IMR-90 (cell line): ENCODE measurements at regions not wholly inside any gene's neighbourhood (a gene's known extent, or its start where the extent isn't known, plus 50 kb on each side); places are given as distances from the start of the nearest gene placed in this dataset.

ENCODE experiments used
- ATAC-seq: fragments of 200-7000 bp; cut with Tn5 transposase; 2 replicates; pipeline ENCODE4 v1.9.1; 2020; ENCODE audit warnings: low read depth, mild to moderate bottlenecking, moderate library complexity
- BruUV-seq: library from RNA; stranded (reverse); fragments of 400-500 nt; replicated peaks from 2 replicates; lab custom pipeline; 2021; lab: Mats Ljungman, UMichigan
- CTCF ChIA-PET: fragments of 300-600 bp; formaldehyde crosslinking; extraction: SDS; loops from one replicate; lab custom pipeline; 2021; ENCODE audit warnings: antibody characterized with exemption; lab: Yijun Ruan, JAX
- POLR2A ChIA-PET: fragments of 300-600 bp; sonication (Branson Sonifier 250); formaldehyde crosslinking; loops from one replicate; lab custom pipeline; 2022; ENCODE audit warnings: antibody characterized with exemption; ENCODE audit not compliant: unreplicated experiment; lab: Charles Lee
- DNase-seq: peaks from one replicate; pipeline ENCODE4 v3.0.0; 2013
- H2AFZ ChIP-seq: replicated peaks from 2 replicates; pipeline ENCODE3; 2013; ENCODE audit warnings: low read length, mild to moderate bottlenecking; ENCODE audit not compliant: poor library complexity
- H2AK5ac ChIP-seq: 2 replicates; pipeline ENCODE4 v1.6.1; 2013; ENCODE audit warnings: low read depth, low read length, inconsistent platforms
- H2AK9ac ChIP-seq: replicated peaks from 2 replicates; pipeline ENCODE3; 2013; ENCODE audit warnings: mild to moderate bottlenecking, low read depth, low read length, moderate library complexity; ENCODE audit not compliant: poor library complexity
- H2BK120ac ChIP-seq: 2 replicates; pipeline ENCODE4 v1.6.1; 2013; ENCODE audit warnings: low read depth, low read length, inconsistent platforms
- H2BK15ac ChIP-seq: 3 replicates; pipeline ENCODE4 v1.6.1; 2013; ENCODE audit warnings: low read depth, low read length, inconsistent platforms
- H2BK20ac ChIP-seq: 2 replicates; pipeline ENCODE4 v1.6.1; 2013; ENCODE audit warnings: low read depth, mild to moderate bottlenecking, inconsistent platforms, low read length, moderate library complexity
- H2BK5ac ChIP-seq: 2 replicates; pipeline ENCODE4 v1.6.1; 2013; ENCODE audit warnings: mild to moderate bottlenecking, low read depth, low read length, inconsistent platforms; ENCODE audit not compliant: poor library complexity, severe bottlenecking
- H3K14ac ChIP-seq: replicated peaks from 2 replicates; pipeline ENCODE4 v1.6.1; 2013; ENCODE audit warnings: low read depth, low read length, inconsistent platforms
- H3K18ac ChIP-seq: 2 replicates; pipeline ENCODE4 v1.6.1; 2013; ENCODE audit warnings: low read depth, low read length, control low read depth
- H3K23ac ChIP-seq: 2 replicates; pipeline ENCODE4 v1.6.1; 2013; ENCODE audit warnings: low read depth, low read length, inconsistent platforms
- H3K27ac ChIP-seq: 2 replicates; pipeline ENCODE4 v1.5.1; 2013; ENCODE audit warnings: mild to moderate bottlenecking, control low read depth, low read length; ENCODE audit not compliant: insufficient read depth
- H3K27me3 ChIP-seq: 2 replicates; pipeline ENCODE4 v1.6.1; 2013; ENCODE audit warnings: low read length; ENCODE audit not compliant: control insufficient read depth, insufficient read depth
- H3K36me3 ChIP-seq: 2 replicates; pipeline ENCODE4 v1.6.1; 2013; ENCODE audit warnings: low read length, mixed read lengths; ENCODE audit not compliant: control insufficient read depth, insufficient read depth
- H3K4ac ChIP-seq: 2 replicates; pipeline ENCODE4 v1.6.1; 2013; ENCODE audit warnings: low read depth, low read length, inconsistent platforms
- H3K4me1 ChIP-seq: 2 replicates; pipeline ENCODE4 v1.6.1; 2013; ENCODE audit warnings: low read length, mixed read lengths; ENCODE audit not compliant: control insufficient read depth, insufficient read depth
- H3K4me2 ChIP-seq: 2 replicates; pipeline ENCODE4 v1.6.1; 2013; ENCODE audit warnings: low read depth, mild to moderate bottlenecking, control low read depth, low read length, moderate library complexity
- H3K4me3 ChIP-seq: 2 replicates; pipeline ENCODE4 v1.5.1; 2013; ENCODE audit warnings: low read depth, mild to moderate bottlenecking, control low read depth, low read length, moderate library complexity; ENCODE audit not compliant: insufficient read depth
- H3K56ac ChIP-seq: 2 replicates; pipeline ENCODE4 v1.6.1; 2013; ENCODE audit warnings: low read length, inconsistent platforms; ENCODE audit not compliant: insufficient read depth; ENCODE audit errors: extremely low read depth
- H3K79me1 ChIP-seq, 2 experiments: 2 replicates each; pipeline ENCODE4 v1.6.1; 2013; ENCODE audit warnings: low read length in 2 of 2, inconsistent platforms in 1 of 2, low read depth in 1 of 2
- H3K9ac ChIP-seq: 2 replicates; pipeline ENCODE4 v1.6.1; 2013; ENCODE audit warnings: low read depth, low read length, control low read depth
- H3K9me1 ChIP-seq: 2 replicates; pipeline ENCODE4 v1.6.1; 2013; ENCODE audit warnings: low read length, inconsistent platforms; ENCODE audit not compliant: insufficient read depth
- H3K9me3 ChIP-seq: 2 replicates; pipeline ENCODE4 v1.6.1; 2013; ENCODE audit warnings: low read length; ENCODE audit not compliant: control insufficient read depth, insufficient read depth
- H4K20me1 ChIP-seq: 2 replicates; pipeline ENCODE4 v1.6.1; 2013; ENCODE audit warnings: low read length, inconsistent platforms; ENCODE audit not compliant: insufficient read depth
- H4K5ac ChIP-seq: 2 replicates; pipeline ENCODE4 v1.6.1; 2013; ENCODE audit warnings: mild to moderate bottlenecking, low read depth, low read length, control low read depth
- H4K8ac ChIP-seq, 2 experiments: 2 replicates each; pipeline ENCODE4 v1.6.1; 2013; ENCODE audit warnings: low read depth in 2 of 2, low read length in 2 of 2, control low read depth in 1 of 2, inconsistent platforms in 1 of 2
- H4K91ac ChIP-seq: 2 replicates; pipeline ENCODE4 v1.6.1; 2013; ENCODE audit warnings: low read depth, low read length, inconsistent platforms; ENCODE audit not compliant: insufficient read depth
- CEBPB ChIP-seq: IDR thresholded peaks from 2 replicates; pipeline ENCODE4 v1.6.1; 2012; ENCODE audit warnings: low read depth, low read length, improper control_type of control experiment
- CTCF ChIP-seq: conservative IDR thresholded peaks from 2 replicates; pipeline ENCODE4 v1.5.1; 2012; ENCODE audit warnings: mild to moderate bottlenecking, low read depth, low read length, improper control_type of control experiment
- POLR2A ChIP-seq: IDR thresholded peaks from 2 replicates; pipeline ENCODE4 v1.6.1; 2012; ENCODE audit warnings: mild to moderate bottlenecking, low read depth, low read length
- RAD21 ChIP-seq: IDR thresholded peaks from 2 replicates; pipeline ENCODE4 v1.6.1; 2012; ENCODE audit warnings: low read length, improper control_type of control experiment
- WGBS, 2 experiments: methylation state at CpG; one replicate each; pipeline versions ENCODE4 v1.1.5 to v1.1.7; 2013; ENCODE audit warnings: missing lambda C conversion rate in 2 of 2; ENCODE audit not compliant: insufficient read length in 1 of 2; ENCODE audit errors: extremely low coverage in 2 of 2; 5-methylcytosine and 5-hydroxymethylcytosine counted together
- dilution Hi-C: fragments of 300-500 bp; cut with HindIII; formaldehyde crosslinking; loops from one replicate; pipeline ENCODE4 v1.14.3; 2018; ENCODE audit warnings: low sequenced_read_pairs; ENCODE audit not compliant: unreplicated experiment
- in situ Hi-C: fragments of 300-500 bp; cut with MboI; formaldehyde crosslinking; loops from 3 replicates; pipeline ENCODE4 v1.14.3; 2019; ENCODE audit warnings: low sequenced_read_pairs, inconsistent platforms, mixed read lengths
- intact Hi-C: fragments of 100-400 bp; cut with micrococcal nuclease; formaldehyde crosslinking; loops from 2 replicates; pipeline ENCODE4 v1.10.0; 2022

DNA sequence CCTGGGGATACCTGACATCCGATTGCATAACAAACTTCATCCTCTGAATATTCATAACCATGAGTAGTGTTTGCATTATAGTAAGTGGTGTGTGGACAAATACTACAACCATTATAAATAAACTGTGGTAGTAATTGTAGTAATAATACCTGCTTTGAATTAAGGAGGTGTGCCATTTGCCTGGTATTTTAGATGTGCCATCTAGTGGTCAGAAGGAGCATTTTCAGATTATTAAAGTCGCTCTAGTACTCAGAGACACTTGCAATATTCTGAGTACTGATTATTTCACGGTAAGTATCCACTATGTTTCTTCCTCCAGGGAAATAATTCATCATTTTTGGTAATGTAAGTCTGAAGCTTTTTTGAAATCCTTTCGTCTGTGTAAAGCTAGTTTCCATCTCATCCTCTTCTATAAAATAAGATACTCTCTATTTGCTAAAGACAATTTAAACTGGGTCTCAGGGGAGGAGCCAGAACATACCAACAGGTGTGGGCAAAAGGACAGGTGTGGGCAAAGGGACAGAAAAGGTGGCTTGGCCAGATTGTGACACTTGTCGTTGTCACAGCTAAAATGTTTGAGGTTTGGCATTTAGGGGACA, 115.3 kb upstream of the WDR11 start:
- ChIA-PET CTCF (no interaction called here), POLR2A (no interaction called here)
- no peak overlapping the region for H2BK5ac ChIP-seq
- no TSS peak for BruUV-seq
- no peak overlapping the region for H3K27ac ChIP-seq
- H4K91ac ChIP-seq, result no peak overlapping the region
- H4K8ac ChIP-seq, result no peak overlapping the region
- in situ Hi-C loops, result no loop called here
- DNase-seq (peak; percentile 12), ATAC-seq (peak; percentile 53; the same call in 1 of the 2 replicates)
- no peaks in the 10 kb centered on the region for H4K20me1 ChIP-seq
- no peak for TF ChIP-seq CEBPB
- peak; percentile 30; the same call in 1 of the 2 replicates for TF ChIP-seq RAD21
- TF ChIP-seq CTCF, result peak; percentile 58
- no peak for TF ChIP-seq POLR2A
- no peak overlapping the region for H2AK5ac ChIP-seq
- intact Hi-C loops, result loop anchor here (10.0 kb wide), 1 partner anchor 981 kb away; no protein-coding TSS in a partner anchor
- no peak overlapping the region for H3K14ac ChIP-seq
- H3K9me3 ChIP-seq, result no peaks in the 10 kb centered on the region
- no peaks in the 10 kb centered on the region for H3K4me1 ChIP-seq
- no peaks in the 10 kb centered on the region for H3K36me3 ChIP-seq
- no peak overlapping the region for H2BK120ac ChIP-seq
- dilution Hi-C loops, result no loop called here
- H3K4me3 ChIP-seq, result no peak overlapping the region
- no peak overlapping the region for H2BK15ac ChIP-seq
- no CpG with 5 or more reads among the region's 5 CpGs for WGBS, 2 experiments
- H2BK20ac ChIP-seq, result no peak overlapping the region
- H3K23ac ChIP-seq, result no peak overlapping the region
- no peak overlapping the region for H3K9ac ChIP-seq
- H3K9me1 ChIP-seq, result no peaks in the 10 kb centered on the region
- H3K79me1 ChIP-seq, result no peaks in the 10 kb centered on the region
- no peak overlapping the region for H2AK9ac ChIP-seq
- H4K5ac ChIP-seq, result no peak overlapping the region
- no peak overlapping the region for H3K56ac ChIP-seq
- H2AFZ ChIP-seq, result no peak overlapping the region
- H3K27me3 ChIP-seq, result no peaks in the 10 kb centered on the region
- H3K4ac ChIP-seq, result no peak overlapping the region
- no peak overlapping the region for H3K18ac ChIP-seq
- no peak overlapping the region for H3K4me2 ChIP-seq
